Skeletal muscle cell (primary cell): ENCODE measurements at regions not wholly inside any gene's neighbourhood (a gene's known extent, or its start where the extent isn't known, plus 50 kb on each side); places are given as distances from the start of the nearest gene placed in this dataset.

Experiments used
- DNase-seq: peaks from one replicate; pipeline ENCODE4 v3.0.0-alpha.2; 2010; ENCODE audit warnings: low read depth
- H3K4me3 ChIP-seq: 2 replicates; pipeline ENCODE4 v1.5.1; 2011; ENCODE audit warnings: low read depth, mild to moderate bottlenecking, control low read depth, low read length, moderate library complexity

DNA sequence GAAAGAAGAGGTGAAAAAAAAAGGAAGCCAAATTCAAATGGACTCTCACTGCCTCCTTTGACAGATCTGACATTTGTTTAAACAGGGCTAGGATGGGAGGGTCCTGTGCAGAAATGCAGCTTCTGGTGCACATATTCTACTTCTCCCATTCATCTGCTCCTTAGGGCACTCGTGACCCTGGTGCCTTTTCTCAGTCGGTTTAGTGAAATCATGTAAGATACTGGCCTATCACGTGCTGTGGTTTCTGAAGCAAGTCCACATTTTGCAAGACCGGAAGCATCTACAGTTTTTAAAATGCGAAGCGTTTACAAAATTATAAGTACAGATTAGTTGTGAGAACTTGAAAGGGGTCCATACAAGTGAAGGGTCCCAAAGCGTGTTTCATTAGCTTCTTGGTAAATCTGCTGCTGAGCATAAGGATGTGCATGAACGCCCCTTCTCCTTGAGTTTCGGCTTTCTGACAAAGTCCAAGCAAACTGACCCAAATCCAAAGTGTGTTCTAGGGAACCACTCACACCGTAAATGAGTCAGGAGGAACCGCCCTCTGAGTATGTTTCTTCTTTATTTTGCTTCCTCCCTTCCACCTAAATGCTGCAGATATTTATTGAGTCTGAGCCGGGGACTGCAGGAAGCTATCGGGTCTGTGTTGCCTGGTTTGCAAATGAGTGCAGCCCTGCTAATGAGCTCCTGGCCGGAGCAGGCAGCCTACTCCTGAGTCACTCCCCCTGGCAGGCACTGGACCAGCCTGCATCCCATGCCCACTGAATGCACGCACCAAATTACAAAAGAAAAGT is 323.8 kb upstream of the JARID2 start:
- H3K4me3 ChIP-seq, result no peak overlapping the region
- DNase-seq, result no peak

DNA sequence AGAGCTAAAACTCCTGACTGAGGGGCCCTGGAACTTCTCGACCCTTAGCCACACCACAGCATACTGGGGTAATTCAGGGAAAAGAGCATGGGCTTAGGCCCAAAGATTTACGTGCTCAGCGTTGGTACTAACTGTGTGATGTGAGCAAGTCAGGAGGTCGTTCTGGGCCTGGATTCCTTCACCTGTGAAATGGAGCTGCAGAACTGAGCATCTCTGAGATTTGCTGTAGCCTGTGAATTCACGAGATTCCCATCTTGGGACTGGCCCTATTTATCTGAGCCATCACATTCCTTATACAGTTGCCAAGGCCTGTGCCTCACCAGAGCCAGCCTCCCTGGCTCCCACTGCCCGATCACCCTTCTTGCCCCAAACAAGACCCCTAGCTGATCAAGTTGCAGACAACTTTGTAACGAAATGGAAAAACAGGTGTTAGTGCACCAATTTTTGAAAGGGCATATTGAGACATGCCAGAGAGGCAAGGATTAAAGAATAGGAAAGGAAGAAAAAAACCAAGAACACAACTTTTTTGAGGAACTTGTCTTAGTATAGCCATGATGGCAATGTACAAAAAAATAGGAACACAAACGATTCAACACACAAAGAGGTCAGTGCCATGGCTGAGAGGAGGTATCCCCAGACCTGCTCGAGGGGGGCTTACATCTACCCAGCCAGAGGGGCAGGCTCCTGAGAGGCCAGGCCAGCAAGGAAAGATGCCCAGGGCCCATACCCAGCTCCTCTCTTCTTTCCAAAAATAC is 323.0 kb upstream of the JARID2 start:
- DNase-seq, result no peak
- H3K4me3 ChIP-seq, result no peak overlapping the region

DNA sequence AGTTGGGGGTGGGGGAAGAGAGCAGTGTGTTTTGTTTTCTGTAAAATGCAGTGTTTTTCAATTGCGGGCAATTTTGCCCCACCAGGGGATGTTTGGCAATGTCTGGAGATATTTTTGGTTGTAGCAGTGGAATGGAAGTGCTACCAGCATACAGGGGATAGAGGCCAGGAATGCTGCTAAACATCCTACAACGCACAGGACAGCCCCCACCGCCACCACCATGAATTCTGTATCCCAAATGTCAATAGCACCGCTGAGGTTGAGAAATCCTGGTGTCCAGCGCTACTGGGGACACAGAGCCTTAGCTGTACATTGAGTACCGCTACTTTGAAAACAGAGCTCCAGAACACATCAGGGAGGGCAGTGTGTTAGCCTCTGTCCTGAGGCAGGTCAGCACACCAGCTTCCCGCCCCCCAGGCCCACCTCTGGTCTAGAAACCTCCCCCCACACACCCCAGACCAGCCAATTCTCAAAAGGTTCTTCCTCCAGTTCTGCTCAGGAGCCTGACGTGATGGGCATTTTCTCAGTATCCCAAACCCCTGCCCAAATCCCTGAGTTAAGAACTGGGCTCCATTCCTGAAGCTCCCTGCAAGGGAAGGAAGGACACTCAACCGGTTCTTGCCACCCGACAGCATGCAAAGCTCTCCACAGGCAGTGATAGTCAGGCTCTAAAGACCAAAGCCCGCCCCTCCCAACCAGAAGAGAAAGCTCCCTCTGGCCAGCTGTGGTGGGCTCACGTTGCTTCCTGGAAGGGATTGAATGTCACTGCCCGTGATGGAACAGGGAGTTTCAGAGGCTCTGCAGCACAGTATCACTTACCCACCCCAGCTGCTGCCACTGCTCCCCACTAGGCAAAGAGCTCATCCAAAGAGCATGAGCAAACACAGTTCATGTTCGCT is 321.5 kb upstream of the JARID2 start:
- H3K4me3 ChIP-seq, result no peak overlapping the region
- peak; percentile 43 for DNase-seq

DNA sequence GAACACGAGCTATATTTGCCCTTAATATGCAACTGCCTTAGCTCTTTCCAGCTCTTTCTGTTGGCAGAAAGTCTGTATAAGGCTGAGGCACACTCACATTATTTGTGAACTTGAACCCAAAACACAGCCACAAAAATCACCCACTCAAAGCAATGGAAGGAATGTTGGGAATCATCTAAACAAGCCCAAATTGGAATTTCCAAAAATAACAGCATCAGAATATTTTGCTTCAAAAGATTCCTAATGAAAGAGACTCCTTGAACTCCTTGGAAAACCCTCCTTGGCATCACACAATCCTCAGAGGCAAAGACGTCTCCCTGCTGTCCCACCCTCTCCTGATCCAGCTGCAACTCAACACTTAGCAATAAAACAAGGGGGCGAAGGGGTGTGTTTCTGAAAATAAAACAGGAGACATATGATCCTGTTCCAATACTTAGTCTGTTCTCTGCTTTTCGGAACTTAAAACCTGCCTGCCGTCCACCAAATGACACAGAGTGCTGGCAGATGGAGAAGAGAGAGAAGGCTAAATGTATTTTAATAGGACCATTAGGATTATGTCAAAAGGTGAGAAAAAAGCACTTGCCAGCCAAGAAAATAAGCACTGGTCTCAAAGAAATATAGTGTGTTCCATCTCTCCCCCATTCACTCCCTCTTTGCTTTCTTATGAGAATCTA is 320.7 kb upstream of the JARID2 start:
- H3K4me3 ChIP-seq, result no peak overlapping the region
- no peak for DNase-seq

DNA sequence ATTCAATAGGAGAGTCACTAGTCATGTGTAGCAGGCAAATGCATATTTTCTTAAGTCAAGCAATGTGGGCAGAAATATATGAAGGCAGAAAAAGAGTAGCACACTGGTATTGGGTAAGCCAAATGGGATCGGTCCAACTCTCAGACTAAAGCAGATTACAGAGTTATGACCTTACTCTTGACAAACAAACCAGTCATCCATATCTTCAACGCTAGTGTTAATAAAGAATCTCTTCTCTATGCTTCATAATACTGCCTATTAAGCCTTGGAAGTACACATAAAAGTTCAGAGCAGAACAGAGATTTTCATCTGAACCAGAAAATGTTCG is 320.2 kb upstream of the JARID2 start:
- DNase-seq, result peak; percentile 31
- no peak overlapping the region for H3K4me3 ChIP-seq

DNA sequence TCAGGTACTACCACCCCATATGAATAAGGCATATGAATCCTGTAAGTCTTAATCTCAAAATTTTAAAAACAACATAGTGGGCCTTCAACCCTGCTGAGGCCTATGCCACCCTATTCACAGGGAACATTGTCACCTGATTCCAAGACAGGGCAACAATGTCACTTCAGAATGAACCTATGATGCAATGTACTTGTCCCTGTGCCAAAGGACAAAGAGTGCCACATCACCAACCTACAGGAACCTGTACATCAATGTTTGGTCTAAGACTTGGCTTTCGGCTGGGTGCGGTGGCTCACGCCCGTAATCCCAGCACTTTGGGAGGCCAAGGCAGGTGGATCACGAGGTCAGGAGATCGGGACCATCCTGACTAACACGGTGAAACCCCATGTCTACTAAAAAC is 318.5 kb upstream of the JARID2 start:
- no peak overlapping the region for H3K4me3 ChIP-seq
- DNase-seq, result no peak

DNA sequence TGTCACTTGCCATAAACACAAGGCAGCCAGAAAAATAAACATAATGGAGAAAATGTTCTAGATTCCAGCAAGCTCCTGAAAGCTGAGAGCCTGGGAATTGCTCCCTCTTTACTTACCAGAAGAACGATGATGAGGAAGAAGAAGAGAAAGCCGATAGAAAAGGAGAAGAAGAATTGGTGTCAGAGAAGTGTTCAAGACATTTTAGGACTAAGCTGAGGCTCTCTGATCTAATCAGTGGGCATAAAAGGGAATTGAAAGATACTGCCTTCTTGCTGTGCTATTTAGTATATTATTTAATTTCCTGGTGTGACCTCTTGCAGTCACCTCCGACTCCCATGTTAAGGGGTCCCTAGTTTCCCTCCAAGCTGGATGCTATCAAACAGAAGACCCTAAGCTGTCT is 316.6 kb upstream of the JARID2 start:
- no peak for DNase-seq

DNA sequence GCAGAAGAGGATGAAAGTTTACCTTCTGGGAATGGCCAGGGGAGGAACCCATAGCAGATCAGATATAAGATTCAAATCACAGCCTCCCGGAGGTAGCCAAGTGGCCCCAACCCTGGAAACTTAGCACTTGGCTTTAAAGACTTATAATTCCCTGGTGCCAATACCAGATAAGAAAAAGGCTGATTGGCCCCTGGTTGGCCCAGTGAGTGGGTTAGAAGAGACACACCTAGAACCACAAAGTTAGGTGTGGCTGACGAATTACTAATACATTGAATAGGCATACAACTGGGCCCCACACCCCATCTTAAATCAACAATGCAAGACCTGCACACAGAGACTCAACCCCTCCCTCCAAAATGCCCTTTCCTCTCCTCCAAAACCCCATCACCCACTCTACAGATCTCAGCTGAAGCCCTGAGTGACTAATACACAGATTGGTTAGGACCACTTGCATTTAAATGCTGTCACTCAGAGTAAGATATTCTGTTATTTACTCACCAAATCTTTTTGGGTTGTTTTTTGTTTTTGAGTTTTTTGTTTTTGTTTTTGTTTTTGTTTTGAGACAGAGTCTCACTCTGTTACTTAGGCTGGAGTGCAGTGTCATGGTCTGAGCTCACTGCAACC is 315.4 kb upstream of the JARID2 start:
- no peak for DNase-seq
- H3K4me3 ChIP-seq, result no peak overlapping the region

More for the DNA sequence above, 316.6 kb upstream of the JARID2 start:
- H3K4me3 ChIP-seq, result no peak overlapping the region

DNA sequence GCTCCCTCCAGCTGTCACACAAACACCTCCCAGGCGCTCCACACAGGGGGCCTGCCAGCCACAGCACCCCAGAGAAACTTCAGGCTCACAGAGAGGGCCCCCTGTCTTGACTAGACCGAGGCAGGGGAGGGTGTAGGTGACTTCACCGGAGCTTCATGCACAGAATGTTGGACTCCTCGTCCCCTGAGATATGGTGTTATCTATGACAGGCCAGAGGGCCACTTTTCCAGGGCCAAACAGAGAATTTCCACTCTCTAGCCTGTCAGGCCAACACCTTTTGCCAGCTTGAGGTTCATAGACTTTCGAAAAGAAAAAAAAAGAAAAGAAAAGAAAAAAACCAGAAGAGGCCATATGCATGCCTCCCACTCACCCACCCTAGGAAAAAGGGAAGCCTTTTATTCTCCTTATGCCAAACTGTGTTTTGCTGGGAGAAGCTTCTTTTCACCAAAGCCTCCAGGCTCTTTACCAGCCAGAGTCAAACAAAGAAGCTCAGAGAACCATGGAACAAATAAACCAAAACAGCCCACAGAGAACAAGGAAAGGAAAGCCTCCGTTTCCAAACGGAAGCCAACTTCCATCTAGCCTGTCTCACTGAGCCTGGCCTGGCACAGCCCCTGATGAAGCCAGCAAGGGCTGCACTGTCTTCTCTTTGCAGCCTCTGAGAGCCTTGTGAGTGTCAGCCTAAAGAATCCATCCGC is 313.2 kb upstream of the JARID2 start:
- no peak overlapping the region for H3K4me3 ChIP-seq
- no peak for DNase-seq

DNA sequence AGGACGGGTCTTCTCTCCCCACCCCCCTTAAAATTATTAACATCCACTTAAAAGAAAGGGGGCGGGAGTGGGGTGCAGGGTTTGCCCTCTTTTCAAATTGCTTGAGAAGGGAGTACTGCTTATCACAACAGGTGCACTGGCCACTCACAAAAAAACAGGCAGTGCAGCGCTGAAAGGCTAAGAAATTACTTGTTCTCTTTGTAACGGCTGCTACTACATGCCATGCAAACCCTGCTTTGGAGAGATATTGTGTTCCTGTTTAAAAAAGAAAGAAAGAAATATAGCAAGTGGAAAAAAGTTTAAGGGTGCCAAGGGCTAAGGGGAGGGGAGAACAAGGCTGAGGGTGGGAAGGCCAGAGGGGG is 312.7 kb upstream of the JARID2 start:
- H3K4me3 ChIP-seq, result no peak overlapping the region
- no peak for DNase-seq

DNA sequence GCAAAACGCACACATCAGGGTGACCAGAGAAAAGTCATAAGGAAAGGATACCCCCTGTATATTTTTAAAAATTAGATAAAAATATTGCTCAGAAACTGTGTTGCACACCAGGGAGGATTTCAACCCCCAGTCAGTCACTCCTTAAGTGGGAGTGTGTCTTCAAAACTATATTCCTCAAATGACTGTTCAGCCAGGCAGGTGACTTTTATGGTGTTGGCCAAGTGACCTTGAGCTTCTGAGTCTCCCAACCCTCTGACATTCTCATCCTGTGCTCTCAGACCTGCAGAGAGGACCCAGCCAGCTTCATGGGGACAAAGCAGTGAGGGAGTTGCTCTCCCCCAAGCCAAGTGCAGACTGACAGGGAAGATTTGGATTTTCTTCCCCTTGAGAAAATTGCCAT is 311.9 kb upstream of the JARID2 start:
- DNase-seq, result no peak
- H3K4me3 ChIP-seq, result no peak overlapping the region

DNA sequence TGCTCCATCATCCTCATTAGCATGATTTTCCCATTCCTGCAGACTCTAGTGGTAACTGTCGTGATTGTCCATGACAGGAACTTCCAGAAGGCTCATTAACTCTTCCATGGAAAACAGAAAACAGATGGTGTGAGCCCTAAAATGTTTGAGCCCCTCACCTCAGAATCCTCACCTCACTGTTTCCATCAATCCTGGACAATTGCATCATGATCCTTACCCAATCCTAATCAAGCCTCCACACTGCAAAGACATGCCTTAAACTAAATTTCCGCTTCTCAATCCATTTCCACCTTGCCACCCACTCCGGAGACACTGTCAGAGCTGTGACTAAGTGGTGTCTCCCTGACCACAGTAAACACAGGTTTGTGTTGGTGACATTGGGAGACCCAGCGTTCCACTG is 311.0 kb upstream of the JARID2 start:
- DNase-seq, result no peak
- no peak overlapping the region for H3K4me3 ChIP-seq

DNA sequence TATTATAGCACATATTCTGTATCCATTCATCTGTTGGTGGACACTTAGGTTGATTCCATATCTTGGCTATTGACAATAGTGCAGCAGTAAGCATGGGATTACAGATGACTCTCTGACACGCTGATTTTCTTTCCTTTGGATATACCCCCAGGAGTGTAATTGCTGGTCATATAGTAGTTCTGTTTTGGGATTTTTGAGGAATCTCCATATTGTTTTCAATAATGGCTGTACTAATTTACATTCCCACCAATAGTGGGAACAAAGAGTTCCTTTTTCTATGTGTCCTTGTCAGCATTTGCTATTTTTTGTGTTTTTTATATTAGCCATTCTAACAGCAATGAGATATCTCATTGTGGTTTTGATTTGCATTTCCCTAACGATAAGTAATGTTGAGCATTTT is 309.0 kb upstream of the JARID2 start:
- no peak overlapping the region for H3K4me3 ChIP-seq
- DNase-seq, result no peak

DNA sequence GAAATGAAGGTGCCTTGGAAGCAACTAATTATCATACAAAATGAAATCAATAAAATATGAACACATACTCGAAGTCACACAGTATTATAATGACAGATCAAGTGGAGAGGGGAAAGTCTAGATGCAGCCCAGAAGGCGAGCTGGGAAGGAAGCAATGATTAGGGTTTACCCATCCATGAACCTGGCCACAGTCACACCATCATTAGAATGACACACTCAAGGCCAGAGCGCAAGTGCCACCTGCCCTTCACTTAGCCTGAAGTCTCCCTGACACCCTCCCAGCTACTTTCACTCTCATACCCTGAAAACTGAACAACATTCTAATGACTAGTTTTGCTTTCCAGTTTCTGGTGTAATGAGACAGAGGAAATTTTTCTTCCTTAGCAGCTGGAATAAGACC is 302.8 kb upstream of the JARID2 start:
- DNase-seq, result no peak
- no peak overlapping the region for H3K4me3 ChIP-seq

DNA sequence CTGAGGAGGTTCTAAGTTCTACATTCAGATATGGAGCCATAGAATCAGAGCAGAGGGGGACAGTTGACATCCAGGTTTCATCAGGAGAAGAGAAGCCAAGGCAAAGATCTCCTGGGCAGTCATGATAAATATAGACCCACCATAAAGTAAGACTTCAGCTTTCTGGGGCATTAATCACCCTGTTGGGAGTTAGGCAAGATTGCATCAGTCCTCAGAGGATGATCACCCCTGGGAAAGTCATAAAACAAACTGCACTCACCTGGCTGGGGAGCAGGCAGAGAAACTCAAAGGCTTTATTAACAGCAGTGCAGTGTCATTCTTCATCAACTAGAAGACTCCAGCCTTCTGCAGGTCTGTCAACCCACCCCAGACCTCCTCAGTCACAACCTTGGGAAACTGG is 301.3 kb upstream of the JARID2 start:
- DNase-seq, result no peak
- no peak overlapping the region for H3K4me3 ChIP-seq

DNA sequence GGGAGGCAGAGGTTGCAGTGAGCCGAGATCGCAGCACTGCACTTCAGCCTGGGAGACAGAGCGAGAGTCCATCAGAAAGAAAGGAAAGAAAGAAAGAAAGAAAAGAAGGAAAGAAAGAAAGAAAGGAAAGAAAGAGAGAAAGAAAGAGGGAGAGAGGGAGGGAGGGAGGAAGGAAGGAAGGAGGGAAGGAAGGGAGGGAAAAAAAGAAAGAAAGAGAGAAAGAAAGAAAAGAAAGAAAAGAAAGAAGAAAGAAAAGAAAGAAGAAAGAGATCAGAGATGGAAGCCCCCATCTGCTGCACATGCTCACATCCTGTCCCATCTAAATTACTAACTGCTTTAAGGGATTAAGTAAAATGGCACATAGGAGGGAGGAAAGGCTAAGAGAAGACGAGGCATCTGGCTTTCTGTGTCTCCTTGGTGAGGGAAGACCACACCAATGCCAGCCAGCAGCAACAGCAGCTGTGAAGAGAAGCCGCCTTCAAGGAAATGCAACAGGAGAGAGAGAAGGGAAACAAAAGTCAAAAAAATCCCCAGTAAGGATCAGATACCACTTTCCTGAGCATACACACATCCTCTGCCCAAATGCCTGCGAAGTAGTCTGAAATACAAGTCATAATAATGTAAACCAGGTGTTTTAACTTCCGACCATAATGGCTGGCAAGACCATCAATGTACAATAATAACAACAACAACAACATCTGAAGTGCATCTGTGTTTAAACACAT is 300.2 kb upstream of the JARID2 start:
- H3K4me3 ChIP-seq, result no peak overlapping the region
- DNase-seq, result no peak

DNA sequence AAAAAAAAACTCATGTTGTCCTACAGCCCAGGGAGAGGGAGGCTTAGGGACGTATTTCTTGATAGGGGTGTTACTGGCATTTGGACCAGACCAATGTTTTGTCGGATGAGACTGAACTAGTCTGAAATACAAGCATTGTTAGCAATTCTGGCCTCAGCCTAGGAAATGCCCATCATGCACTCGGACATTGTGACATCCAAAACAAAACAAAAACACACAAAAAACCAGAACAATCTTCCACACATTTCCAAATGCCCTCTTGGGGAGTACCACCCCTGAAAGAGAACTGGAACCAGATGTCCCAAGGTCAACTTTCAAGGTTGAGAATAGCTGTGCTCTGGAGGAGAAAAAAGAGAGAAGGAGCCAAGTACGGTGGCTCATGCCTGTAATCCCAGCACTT is 299.1 kb upstream of the JARID2 start:
- H3K4me3 ChIP-seq, result no peak overlapping the region
- DNase-seq, result no peak

DNA sequence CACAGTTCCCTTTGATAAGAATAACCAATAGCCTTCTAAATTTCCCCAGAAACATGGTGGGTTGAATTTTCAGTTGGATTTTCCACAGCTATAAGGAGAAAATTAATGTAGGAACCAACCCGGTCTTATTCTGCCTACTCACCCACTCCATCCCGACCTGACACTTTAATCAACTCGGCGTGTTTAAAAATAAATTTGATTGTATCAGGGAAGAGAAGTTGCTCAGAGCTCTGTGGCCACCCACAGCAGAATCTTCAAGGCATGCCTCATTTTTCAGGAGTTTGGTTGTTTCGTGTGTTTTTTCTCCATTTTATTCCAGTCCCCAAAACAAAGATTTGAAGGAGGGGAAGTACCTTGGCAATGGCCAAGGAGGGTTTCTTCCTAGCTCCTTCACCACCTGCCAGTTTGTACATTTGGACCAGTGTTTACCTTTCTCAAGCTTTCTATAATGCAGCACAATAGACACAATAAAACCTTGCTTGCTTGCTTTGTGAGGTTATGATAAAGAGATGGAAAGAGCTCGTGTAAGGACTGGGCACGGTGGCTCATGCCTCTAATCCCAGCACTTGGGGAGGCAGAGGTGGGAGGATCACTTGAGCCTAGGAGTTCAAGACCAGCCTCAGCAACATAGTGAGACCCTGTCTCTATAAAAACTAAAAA is 297.2 kb upstream of the JARID2 start:
- no peak overlapping the region for H3K4me3 ChIP-seq

More for the DNA sequence above, 297.2 kb upstream of the JARID2 start:
- no peak for DNase-seq
